ENCODE measurements at regions not wholly inside any gene's neighbourhood (a gene's known extent, or its start where the extent isn't known, plus 50 kb on each side); places are given as distances from the start of the nearest gene placed in this dataset.

- H3K27ac ChIP-seq, result no peak overlapping the region
- TF ChIP-seq POLR2AphosphoS5 (IDR thresholded peaks at IDR 0.05; ENCODE audit: borderline replicate concordance, low read depth, low read length) (no peak), EZH2 (IDR thresholded peaks at IDR 0.05) (no peak), FOXP2 (optimal IDR thresholded peaks at IDR 0.05; ENCODE audit: control extremely low read depth, extremely low read length, insufficient read depth) (no peak)
- no peaks in the 10 kb centered on the region for H3K9me3 ChIP-seq (ENCODE audit: low read depth, low read length)
- no peaks in the 10 kb centered on the region for H3K36me3 ChIP-seq (ENCODE audit: insufficient read depth, low read length)
- H3K9ac ChIP-seq (ENCODE audit: insufficient read length), result no peak overlapping the region
- no peak for DNase-seq (ENCODE audit: low read depth, low spot score)
- no peak overlapping the region for H3K4me3 ChIP-seq
These were observed 179.4 kb upstream of the SPEF2 start for GRCh38 chr5:35438288-35438687.

GRCh38 chr5:35436400-35437057 is 181.1 kb upstream of the SPEF2 start:
- Histone ChIP-seq H3K27ac (no peak overlapping the region), H3K9ac (ENCODE audit: insufficient read length) (no peak overlapping the region), H3K36me3 (ENCODE audit: insufficient read depth, low read length) (no peaks in the 10 kb centered on the region), H3K4me3 (no peak overlapping the region), H3K9me3 (ENCODE audit: low read depth, low read length) (no peaks in the 10 kb centered on the region)
- TF ChIP-seq POLR2AphosphoS5 (IDR thresholded peaks at IDR 0.05; ENCODE audit: borderline replicate concordance, low read depth, low read length) (no peak), FOXP2 (optimal IDR thresholded peaks at IDR 0.05; ENCODE audit: control extremely low read depth, extremely low read length, insufficient read depth) (no peak), EZH2 (IDR thresholded peaks at IDR 0.05) (no peak)
- peak; percentile 8 for DNase-seq (ENCODE audit: low read depth, low spot score)

- Histone ChIP-seq H3K4me3 (no peak overlapping the region), H3K9me3 (ENCODE audit: low read depth, low read length) (no peaks in the 10 kb centered on the region), H3K27ac (no peak overlapping the region), H3K9ac (ENCODE audit: insufficient read length) (no peak overlapping the region), H3K36me3 (ENCODE audit: insufficient read depth, low read length) (no peaks in the 10 kb centered on the region)
- TF ChIP-seq FOXP2 (optimal IDR thresholded peaks at IDR 0.05; ENCODE audit: control extremely low read depth, extremely low read length, insufficient read depth) (no peak), POLR2AphosphoS5 (IDR thresholded peaks at IDR 0.05; ENCODE audit: borderline replicate concordance, low read depth, low read length) (no peak), EZH2 (IDR thresholded peaks at IDR 0.05) (no peak)
- DNase-seq (ENCODE audit: low read depth, low spot score), result no peak
These were observed 187.1 kb upstream of the SPEF2 start for GRCh38 chr5:35430381-35431162.

GRCh38 chr5:35420200-35420599 is 189.9 kb upstream of the PRLR start:
- TF ChIP-seq FOXP2 (optimal IDR thresholded peaks at IDR 0.05; ENCODE audit: control extremely low read depth, extremely low read length, insufficient read depth) (no peak), EZH2 (IDR thresholded peaks at IDR 0.05) (no peak), POLR2AphosphoS5 (IDR thresholded peaks at IDR 0.05; ENCODE audit: borderline replicate concordance, low read depth, low read length) (no peak)

GRCh38 chr5:35417040-35417439 is 186.8 kb upstream of the PRLR start:
- no peak overlapping the region for H3K27ac ChIP-seq
- no peak for DNase-seq (ENCODE audit: low read depth, low spot score)

More at GRCh38 chr5:35420200-35420599, 189.9 kb upstream of the PRLR start:
- H3K36me3 ChIP-seq (ENCODE audit: insufficient read depth, low read length), result no peaks in the 10 kb centered on the region
- H3K9me3 ChIP-seq (ENCODE audit: low read depth, low read length), result no peaks in the 10 kb centered on the region
- no peak overlapping the region for H3K4me3 ChIP-seq
- no peak overlapping the region for H3K27ac ChIP-seq
- DNase-seq (ENCODE audit: low read depth, low spot score), result no peak
- no peak overlapping the region for H3K9ac ChIP-seq (ENCODE audit: insufficient read length)

GRCh38 chr5:35416217-35416988 is 186.1 kb upstream of the PRLR start:
- H3K36me3 ChIP-seq (ENCODE audit: insufficient read depth, low read length), result no peaks in the 10 kb centered on the region
- H3K27ac ChIP-seq, result no peak overlapping the region
- no peak overlapping the region for H3K4me3 ChIP-seq
- no peak for DNase-seq (ENCODE audit: low read depth, low spot score)
- no peaks in the 10 kb centered on the region for H3K9me3 ChIP-seq (ENCODE audit: low read depth, low read length)
- TF ChIP-seq EZH2 (IDR thresholded peaks at IDR 0.05), result no peak
- TF ChIP-seq FOXP2 (optimal IDR thresholded peaks at IDR 0.05; ENCODE audit: control extremely low read depth, extremely low read length, insufficient read depth), result no peak
- no peak for TF ChIP-seq POLR2AphosphoS5 (IDR thresholded peaks at IDR 0.05; ENCODE audit: borderline replicate concordance, low read depth, low read length)
- no peak overlapping the region for H3K9ac ChIP-seq (ENCODE audit: insufficient read length)

More at GRCh38 chr5:35417040-35417439, 186.8 kb upstream of the PRLR start:
- TF ChIP-seq FOXP2 (optimal IDR thresholded peaks at IDR 0.05; ENCODE audit: control extremely low read depth, extremely low read length, insufficient read depth), result no peak
- TF ChIP-seq POLR2AphosphoS5 (IDR thresholded peaks at IDR 0.05; ENCODE audit: borderline replicate concordance, low read depth, low read length), result no peak
- no peak for TF ChIP-seq EZH2 (IDR thresholded peaks at IDR 0.05)
- Histone ChIP-seq H3K4me3 (no peak overlapping the region), H3K36me3 (ENCODE audit: insufficient read depth, low read length) (no peaks in the 10 kb centered on the region), H3K9ac (ENCODE audit: insufficient read length) (no peak overlapping the region), H3K9me3 (ENCODE audit: low read depth, low read length) (no peaks in the 10 kb centered on the region)

- no peak for DNase-seq (ENCODE audit: low read depth, low spot score)
- H3K36me3 ChIP-seq (ENCODE audit: insufficient read depth, low read length), result no peaks in the 10 kb centered on the region
- H3K9ac ChIP-seq (ENCODE audit: insufficient read length), result no peak overlapping the region
- H3K4me3 ChIP-seq, result no peak overlapping the region
- no peaks in the 10 kb centered on the region for H3K9me3 ChIP-seq (ENCODE audit: low read depth, low read length)
- H3K27ac ChIP-seq, result no peak overlapping the region
- TF ChIP-seq POLR2AphosphoS5 (IDR thresholded peaks at IDR 0.05; ENCODE audit: borderline replicate concordance, low read depth, low read length) (no peak), EZH2 (IDR thresholded peaks at IDR 0.05) (no peak), FOXP2 (optimal IDR thresholded peaks at IDR 0.05; ENCODE audit: control extremely low read depth, extremely low read length, insufficient read depth) (no peak)
These were observed 185.0 kb upstream of the PRLR start for GRCh38 chr5:35415309-35415708.

GRCh38 chr5:35409361-35409760 is 179.1 kb upstream of the PRLR start:
- Histone ChIP-seq H3K9me3 (ENCODE audit: low read depth, low read length) (no peaks in the 10 kb centered on the region), H3K27ac (no peak overlapping the region), H3K4me3 (no peak overlapping the region), H3K36me3 (ENCODE audit: insufficient read depth, low read length) (no peaks in the 10 kb centered on the region), H3K9ac (ENCODE audit: insufficient read length) (no peak overlapping the region)
- DNase-seq (ENCODE audit: low read depth, low spot score), result no peak
- TF ChIP-seq EZH2 (IDR thresholded peaks at IDR 0.05) (no peak), FOXP2 (optimal IDR thresholded peaks at IDR 0.05; ENCODE audit: control extremely low read depth, extremely low read length, insufficient read depth) (no peak), POLR2AphosphoS5 (IDR thresholded peaks at IDR 0.05; ENCODE audit: borderline replicate concordance, low read depth, low read length) (no peak)
